Adrenal gland (tissue), 9 donors: ENCODE measurements at regions not wholly inside any gene's neighbourhood (a gene's known extent, or its start where the extent isn't known, plus 50 kb on each side); places are given as distances from the start of the nearest gene placed in this dataset.

Source experiments
- DNase-seq, 7 donors: peaks; one replicate each; pipeline ENCODE4 v3.0.0-alpha.2; 2019 to 2020
- H3K27ac ChIP-seq, 5 donors: fragments of 200-600 bp; sonication (generic) in 4 of 5; 1 replicate in 3 of 5; 2 replicates in 2 of 5; pipeline versions ENCODE4 v1.5.1 to v1.8.0; 2016 to 2020; ENCODE audit warnings: mild to moderate bottlenecking in 1 of 5
- H3K27me3 ChIP-seq: fragments of 200-600 bp; 2 replicates; pipeline ENCODE4 v1.8.0; 2021
- H3K36me3 ChIP-seq, 2 donors: fragments of 200-600 bp; replicated peaks in 1 of 2; 1 replicate in 1 of 2; 2 replicates in 1 of 2; pipeline versions ENCODE4 v1.5.1 to v1.8.0; 2018 to 2022
- H3K4me1 ChIP-seq, 2 donors: fragments of 200-600 bp; replicated peaks in 1 of 2; 1 replicate in 1 of 2; 2 replicates in 1 of 2; pipeline versions ENCODE4 v1.5.1 to v1.8.0; 2018 to 2021
- H3K4me3 ChIP-seq, 4 donors: fragments of 200-600 bp; sonication (generic) in 3 of 4; one replicate each; pipeline ENCODE4 v1.5.1; 2016 to 2018
- H3K9me3 ChIP-seq, 3 donors: fragments of 200-600 bp; sonication (generic) in 1 of 3; replicated peaks in 1 of 3; 1 replicate in 2 of 3; 2 replicates in 1 of 3; pipeline versions ENCODE4 v1.5.1 to v1.8.0; 2016 to 2021
- POLR2A ChIP-seq, 2 donors: fragments of 450-650 bp; IDR thresholded peaks; one replicate each; pipeline ENCODE4 v1.6.1; 2017; ENCODE audit warnings: antibody characterized with exemption in 2 of 2, mild to moderate bottlenecking in 2 of 2, moderate library complexity in 1 of 2
- WGBS, 4 donors: extraction: QIAGEN DNeasy Blood & Tissue Kit in 2 of 4; methylation state at CpG; one replicate each; pipeline versions ENCODE4 v1.1.5 to v1.1.7; 2013 to 2017; 5-methylcytosine and 5-hydroxymethylcytosine counted together
- intact Hi-C, 2 donors: fragments of 100-400 bp; cut with DNase I; formaldehyde crosslinking; loops; one replicate each; pipeline versions ENCODE4 v1.14.1 to v1.15.0; 2022 to 2023
- TF ChIP-seq, protein P1 (sequence below), 6 experiments: fragments of 450-650 bp in 4 of 6; fragments of 200-600 bp in 2 of 6; sonication (generic) in 1 of 6; IDR thresholded peaks; 1 replicate in 5 of 6; 2 replicates in 1 of 6; pipeline versions ENCODE4 v1.5.1 to v1.8.0; 2016 to 2021; ENCODE audit warnings: antibody characterized with exemption in 6 of 6, mild to moderate bottlenecking in 2 of 6, moderate library complexity in 1 of 6
- donor health status: healthy with polysubstance abuse.
- donor health status: Bipolar disorder and iron deficiency.
- donor health status: DM: yes; HTN: yes; CAD: no.
- donor health status: DM: no; HTN: no; CAD: no.
- donor health status: DM: no; HTN: no; CAD: no.

- Histone ChIP-seq H3K36me3 (no peaks in the 10 kb centered on the region), H3K27me3 (no peaks in the 10 kb centered on the region), H3K9me3 (no peaks in the 10 kb centered on the region), H3K4me1 (no peaks in the 10 kb centered on the region), H3K27ac (no peak overlapping the region), H3K4me3 (no peak overlapping the region)
- WGBS, 4 donors, result 33 to 81% (median 77%) methylated on average over 1 of the region's 1 CpG
- TF ChIP-seq, protein P1, sequence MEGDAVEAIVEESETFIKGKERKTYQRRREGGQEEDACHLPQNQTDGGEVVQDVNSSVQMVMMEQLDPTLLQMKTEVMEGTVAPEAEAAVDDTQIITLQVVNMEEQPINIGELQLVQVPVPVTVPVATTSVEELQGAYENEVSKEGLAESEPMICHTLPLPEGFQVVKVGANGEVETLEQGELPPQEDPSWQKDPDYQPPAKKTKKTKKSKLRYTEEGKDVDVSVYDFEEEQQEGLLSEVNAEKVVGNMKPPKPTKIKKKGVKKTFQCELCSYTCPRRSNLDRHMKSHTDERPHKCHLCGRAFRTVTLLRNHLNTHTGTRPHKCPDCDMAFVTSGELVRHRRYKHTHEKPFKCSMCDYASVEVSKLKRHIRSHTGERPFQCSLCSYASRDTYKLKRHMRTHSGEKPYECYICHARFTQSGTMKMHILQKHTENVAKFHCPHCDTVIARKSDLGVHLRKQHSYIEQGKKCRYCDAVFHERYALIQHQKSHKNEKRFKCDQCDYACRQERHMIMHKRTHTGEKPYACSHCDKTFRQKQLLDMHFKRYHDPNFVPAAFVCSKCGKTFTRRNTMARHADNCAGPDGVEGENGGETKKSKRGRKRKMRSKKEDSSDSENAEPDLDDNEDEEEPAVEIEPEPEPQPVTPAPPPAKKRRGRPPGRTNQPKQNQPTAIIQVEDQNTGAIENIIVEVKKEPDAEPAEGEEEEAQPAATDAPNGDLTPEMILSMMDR (IDR thresholded peaks at IDR 0.05), result no peak
- no peak for TF ChIP-seq POLR2A (IDR thresholded peaks at IDR 0.05)
- intact Hi-C loops, result no loop called here
- DNase-seq, result no peak
Measured at GRCh38 chr1:188615321-188615720, 1786.6 kb downstream of the PLA2G4A start.

GRCh38 chr1:188620236-188620635 is 1791.5 kb downstream of the PLA2G4A start:
- TF ChIP-seq POLR2A (IDR thresholded peaks at IDR 0.05), result no peak
- TF ChIP-seq, protein P1 (IDR thresholded peaks at IDR 0.05), result no peak
- no peak overlapping the region for H3K27ac ChIP-seq
- no peaks in the 10 kb centered on the region for H3K27me3 ChIP-seq
- H3K4me1 ChIP-seq, result no peaks in the 10 kb centered on the region
- no peaks in the 10 kb centered on the region for H3K36me3 ChIP-seq
- H3K9me3 ChIP-seq, result no peaks in the 10 kb centered on the region
- intact Hi-C loops, result no loop called here
- 83 to 88% (median 86%) methylated on average over 4 of the region's 4 CpGs for whole genome bisulfite sequencing, 4 donors
- H3K4me3 ChIP-seq, result no peak overlapping the region
- DNase-seq, result no peak

- Histone ChIP-seq H3K36me3 (no peaks in the 10 kb centered on the region), H3K9me3 (no peaks in the 10 kb centered on the region), H3K27ac (no peak overlapping the region), H3K4me3 (no peak overlapping the region), H3K27me3 (no peaks in the 10 kb centered on the region), H3K4me1 (no peaks in the 10 kb centered on the region)
- TF ChIP-seq, protein P1 (IDR thresholded peaks at IDR 0.05), result no peak
- TF ChIP-seq POLR2A (IDR thresholded peaks at IDR 0.05), result no peak
- 47 to 63% (median 60%) methylated on average over 2 of the region's 2 CpGs for WGBS, 4 donors
- intact Hi-C loops, result no loop called here
- no peak for DNase-seq
Measured at GRCh38 chr1:188641566-188642211, 1812.9 kb downstream of the PLA2G4A start.

DNA sequence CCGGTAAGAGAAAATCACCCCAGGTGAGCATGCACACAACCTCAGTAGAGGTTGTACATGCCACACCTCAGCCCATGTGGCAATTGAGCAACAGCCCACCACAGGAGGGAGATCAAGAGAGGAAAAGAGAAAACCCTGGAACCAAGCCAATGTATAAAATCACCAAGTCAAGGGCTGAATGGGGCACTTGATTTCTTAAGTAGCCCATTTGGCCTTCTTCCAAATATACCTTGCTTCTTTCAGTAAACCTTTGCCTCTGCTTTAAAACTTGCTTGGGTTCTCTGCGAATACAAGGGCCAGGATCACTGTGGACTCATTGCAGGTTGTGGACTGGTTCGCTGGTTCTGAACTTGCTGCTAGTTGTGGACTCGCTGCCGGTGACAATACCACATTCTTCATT is 1814.0 kb downstream of the PLA2G4A start:
- 92 to 95% (median 94%) methylated on average over 5 of the region's 5 CpGs for WGBS, 4 donors
- no peak overlapping the region for H3K27ac ChIP-seq
- no peaks in the 10 kb centered on the region for H3K27me3 ChIP-seq
- H3K4me3 ChIP-seq, result no peak overlapping the region
- no peaks in the 10 kb centered on the region for H3K4me1 ChIP-seq
- H3K36me3 ChIP-seq, result no peaks in the 10 kb centered on the region
- DNase-seq, result no peak
- intact Hi-C loops, result no loop called here
- no peaks in the 10 kb centered on the region for H3K9me3 ChIP-seq
- no peak for TF ChIP-seq POLR2A (IDR thresholded peaks at IDR 0.05)
- TF ChIP-seq, protein P1 (IDR thresholded peaks at IDR 0.05), result no peak
